Astrocyte of the spinal cord (primary cell): ENCODE measurements at regions not wholly inside any gene's neighbourhood (a gene's known extent, or its start where the extent isn't known, plus 50 kb on each side); places are given as distances from the start of the nearest gene placed in this dataset.

Source experiments
- DNase-seq: peaks from one replicate; pipeline ENCODE4 v3.0.0; 2011; ENCODE audit warnings: low read depth, low spot score
- H3K4me3 ChIP-seq: 2 replicates; pipeline ENCODE4 v1.5.1; 2011; ENCODE audit warnings: low read depth, mild to moderate bottlenecking, low read length, moderate library complexity
- CTCF ChIP-seq: IDR thresholded peaks from 2 replicates; pipeline ENCODE4 v1.5.1; 2012; ENCODE audit warnings: low read depth, mild to moderate bottlenecking, low read length, inconsistent platforms
- in situ Hi-C: cut with HindIII; loops from 2 replicates; pipeline ENCODE4 v1.10.0; 2017; ENCODE audit warnings: low sequenced_read_pairs

- DNase-seq = no peak
- TF ChIP-seq CTCF = no peak
- in situ Hi-C loops = no loop called here
- H3K4me3 ChIP-seq = no peak overlapping the region
Observed at GRCh38 chr18:45295388-45295787, 319.9 kb upstream of the SLC14A2 start.

- TF ChIP-seq CTCF = no peak
Observed at GRCh38 chr18:45298986-45299385, 316.3 kb upstream of the SLC14A2 start.

GRCh38 chr18:45303026-45303425, 312.2 kb upstream of the SLC14A2 start:
- no peak overlapping the region for H3K4me3 ChIP-seq
- TF ChIP-seq CTCF = no peak
- in situ Hi-C loops = no loop called here
- DNase-seq = no peak

More at GRCh38 chr18:45298986-45299385, 316.3 kb upstream of the SLC14A2 start:
- no peak overlapping the region for H3K4me3 ChIP-seq
- in situ Hi-C loops = no loop called here
- no peak for DNase-seq

GRCh38 chr18:45304558-45304957, 310.7 kb upstream of the SLC14A2 start:
- in situ Hi-C loops = no loop called here

GRCh38 chr18:45312555-45313126, 302.6 kb upstream of the SLC14A2 start:
- no peak for DNase-seq
- in situ Hi-C loops = no loop called here
- no peak overlapping the region for H3K4me3 ChIP-seq
- TF ChIP-seq CTCF = no peak

More at GRCh38 chr18:45304558-45304957, 310.7 kb upstream of the SLC14A2 start:
- no peak for DNase-seq
- TF ChIP-seq CTCF = no peak
- H3K4me3 ChIP-seq = no peak overlapping the region

GRCh38 chr18:45316127-45316526, 299.1 kb upstream of the SLC14A2 start:
- TF ChIP-seq CTCF = no peak
- DNase-seq = no peak
- no peak overlapping the region for H3K4me3 ChIP-seq
- in situ Hi-C loops = no loop called here
